ENCODE measurements at regions not wholly inside any gene's neighbourhood (a gene's known extent, or its start where the extent isn't known, plus 50 kb on each side); places are given as distances from the start of the nearest gene placed in this dataset.
"Not testable (repeated sequence)": the region's sequence is repeated elsewhere in the genome, so short reads cannot be mapped to it uniquely, and the experiment has no call there.

GRCh38 chr10:130974166-130974565 lies 337.4 kb downstream of the TCERG1L start:
- intact Hi-C loops (cut with DNase I; ENCODE audit: low total_unique reads), result no loop called here
- DNase-seq, result no peak

DNA sequence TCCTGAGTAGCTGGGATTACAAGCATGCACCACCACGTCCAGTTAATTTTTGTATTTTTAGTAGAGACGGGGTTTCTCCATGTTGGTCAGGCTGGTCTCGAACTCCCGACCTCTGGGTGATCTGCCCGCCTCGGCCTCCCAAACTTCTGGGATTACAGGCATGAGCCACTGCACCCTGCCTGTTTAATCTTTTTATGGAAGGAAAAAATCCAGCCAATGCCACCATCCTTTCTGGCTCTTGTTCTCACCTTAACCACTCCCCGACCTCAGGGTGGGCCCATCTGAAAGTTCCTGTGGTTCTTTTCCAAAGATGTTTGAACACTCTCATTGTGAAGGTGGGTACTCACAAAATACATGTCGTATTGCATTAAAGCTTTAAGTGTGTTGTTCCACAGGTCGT lies 336.2 kb downstream of the TCERG1L start:
- in situ Hi-C loops (cut with MboI; ENCODE audit: low sequenced_read_pairs in 4 of 4); H3K27me3 ChIP-seq; H3K9me3 ChIP-seq; H3K27ac ChIP-seq; intact Hi-C loops (cut with DNase I; ENCODE audit: low total_unique reads); ATAC-seq; H3K4me1 ChIP-seq; DNase-seq; H3K36me3 ChIP-seq; H3K4me3 ChIP-seq: not testable (repeated sequence)

More at GRCh38 chr10:130974166-130974565, 337.4 kb downstream of the TCERG1L start:
- Histone ChIP-seq H3K27ac (no peak overlapping the region), H3K4me1 (no peaks in the 10 kb centered on the region), H3K4me3 (no peak overlapping the region), H3K9me3 (no peaks in the 10 kb centered on the region), H3K27me3 (no peaks in the 10 kb centered on the region), H3K36me3 (no peaks in the 10 kb centered on the region)
- no peak for TF ChIP-seq CTCF (IDR thresholded peaks at IDR 0.05 in 4 of 5, conservative IDR thresholded peaks at IDR 0.05 in 1 of 5)
- no peak for ATAC-seq
- in situ Hi-C loops (cut with MboI; ENCODE audit: low sequenced_read_pairs in 4 of 4), result no loop called here

- Histone ChIP-seq H3K4me3 (no peak overlapping the region), H3K9me3 (no peaks in the 10 kb centered on the region), H3K27me3 (no peaks in the 10 kb centered on the region), H3K36me3 (no peaks in the 10 kb centered on the region), H3K4me1 (no peaks in the 10 kb centered on the region), H3K27ac (no peak overlapping the region)
- intact Hi-C loops (cut with DNase I; ENCODE audit: low total_unique reads), result no loop called here
- DNase-seq (no peak), ATAC-seq (no peak)
- in situ Hi-C loops (cut with MboI; ENCODE audit: low sequenced_read_pairs in 4 of 4), result no loop called here
- no peak for TF ChIP-seq POLR2A (IDR thresholded peaks at IDR 0.05)
- no peak for TF ChIP-seq CTCF (IDR thresholded peaks at IDR 0.05 in 4 of 5, conservative IDR thresholded peaks at IDR 0.05 in 1 of 5)
Measured at GRCh38 chr10:130982802-130983201, 328.7 kb downstream of the TCERG1L start.

- Histone ChIP-seq H3K27ac (no peak overlapping the region), H3K4me1 (no peaks in the 10 kb centered on the region), H3K4me3 (no peak overlapping the region), H3K36me3 (no peaks in the 10 kb centered on the region), H3K27me3 (no peaks in the 10 kb centered on the region), H3K9me3 (no peaks in the 10 kb centered on the region)
- DNase-seq, result no peak
- intact Hi-C loops (cut with DNase I; ENCODE audit: low total_unique reads) (no loop called here), in situ Hi-C loops (cut with MboI; ENCODE audit: low sequenced_read_pairs in 4 of 4) (no loop called here)
- no peak for TF ChIP-seq POLR2A (IDR thresholded peaks at IDR 0.05)
- no peak for ATAC-seq
Measured at GRCh38 chr10:130983749-130984148, 327.8 kb downstream of the TCERG1L start.

GRCh38 chr10:130984686-130985085 lies 326.8 kb downstream of the TCERG1L start:
- Histone ChIP-seq H3K4me1 (no peaks in the 10 kb centered on the region), H3K4me3 (no peak overlapping the region), H3K27me3 (no peaks in the 10 kb centered on the region), H3K36me3 (no peaks in the 10 kb centered on the region), H3K9me3 (no peaks in the 10 kb centered on the region), H3K27ac (no peak overlapping the region)
- no peak for TF ChIP-seq CTCF (IDR thresholded peaks at IDR 0.05 in 4 of 5, conservative IDR thresholded peaks at IDR 0.05 in 1 of 5)
- TF ChIP-seq POLR2A (IDR thresholded peaks at IDR 0.05), result no peak
- in situ Hi-C loops (cut with MboI; ENCODE audit: low sequenced_read_pairs in 4 of 4), result no loop called here
- ATAC-seq (no peak), DNase-seq (no peak)
- intact Hi-C loops (cut with DNase I; ENCODE audit: low total_unique reads), result no loop called here

GRCh38 chr10:130985158-130985753 lies 326.3 kb downstream of the TCERG1L start:
- Histone ChIP-seq H3K27me3 (no peaks in the 10 kb centered on the region), H3K9me3 (no peaks in the 10 kb centered on the region), H3K4me3 (no peak overlapping the region), H3K27ac (no peak overlapping the region), H3K36me3 (no peaks in the 10 kb centered on the region), H3K4me1 (no peaks in the 10 kb centered on the region)
- no peak for TF ChIP-seq POLR2A (IDR thresholded peaks at IDR 0.05)
- DNase-seq (no peak), ATAC-seq (no peak)
- in situ Hi-C loops (cut with MboI; ENCODE audit: low sequenced_read_pairs in 4 of 4) (no loop called here), intact Hi-C loops (cut with DNase I; ENCODE audit: low total_unique reads) (no loop called here)
